Stomach (tissue), 8 donors: ENCODE measurements at regions not wholly inside any gene's neighbourhood (a gene's known extent, or its start where the extent isn't known, plus 50 kb on each side); places are given as distances from the start of the nearest gene placed in this dataset.
A peak's percentile ranks its signal among the peaks of the same experiment; 100 is the strongest.

Experiments
- DNase-seq, 2 donors: peaks; one replicate each; pipeline versions ENCODE4 v3.0.0 to v3.0.0-alpha.2; 2013 to 2019
- H3K27ac ChIP-seq, 5 donors: fragments of 200-600 bp in 4 of 5; sonication (generic) in 4 of 5; one replicate each; pipeline ENCODE4 v1.5.1; 2013 to 2019; ENCODE audit warnings: mild to moderate bottlenecking in 1 of 5, moderate library complexity in 1 of 5
- H3K27me3 ChIP-seq, 3 donors: fragments of 200-600 bp; sonication (generic); one replicate each; pipeline ENCODE4 v1.5.1; 2017 to 2019; ENCODE audit warnings: mixed run types in 1 of 3
- H3K36me3 ChIP-seq, 4 donors: fragments of 200-600 bp; sonication (generic); 1 replicate in 3 of 4; 2 replicates in 1 of 4; pipeline ENCODE4 v1.5.1; 2016 to 2019
- H3K4me1 ChIP-seq, 4 donors: fragments of 200-600 bp; sonication (generic); one replicate each; pipeline ENCODE4 v1.5.1; 2016 to 2019
- H3K4me3 ChIP-seq, 4 donors: fragments of 200-600 bp; sonication (generic) in 3 of 4; one replicate each; pipeline ENCODE4 v1.5.1; 2016 to 2019; ENCODE audit warnings: mild to moderate bottlenecking in 1 of 4
- H3K9me3 ChIP-seq, 4 donors: fragments of 200-600 bp; sonication (generic); one replicate each; pipeline ENCODE4 v1.5.1; 2016 to 2019
- CTCF ChIP-seq, 7 experiments: fragments of 450-650 bp in 4 of 7; fragments of 200-600 bp in 3 of 7; sonication (generic) in 3 of 7; IDR thresholded peaks; one replicate each; pipeline ENCODE4 v1.5.1; 2016 to 2019; ENCODE audit warnings: antibody characterized with exemption in 7 of 7, control low read depth in 2 of 7, mild to moderate bottlenecking in 1 of 7
- EP300 ChIP-seq: sonication (generic); formaldehyde crosslinking; IDR thresholded peaks from one replicate; pipeline ENCODE4 v1.6.1; 2017; ENCODE audit warnings: antibody characterized with exemption
- POLR2A ChIP-seq, 4 donors: fragments of 450-650 bp; IDR thresholded peaks; one replicate each; pipeline ENCODE4 v1.6.1; 2016; ENCODE audit warnings: antibody characterized with exemption in 4 of 4, control low read depth in 2 of 4, mild to moderate bottlenecking in 1 of 4, moderate library complexity in 1 of 4
- POLR2AphosphoS5 ChIP-seq, 3 donors: sonication (generic); formaldehyde crosslinking; IDR thresholded peaks; one replicate each; pipeline ENCODE4 v1.6.1; 2016; ENCODE audit warnings: antibody characterized with exemption in 3 of 3
- WGBS, 5 donors: extraction: QIAGEN DNeasy Blood & Tissue Kit in 3 of 5; methylation state at CpG; one replicate each; pipeline versions ENCODE4 v1.1.5 to v1.1.7; 2013 to 2018; 5-methylcytosine and 5-hydroxymethylcytosine counted together
- intact Hi-C: fragments of 100-400 bp; cut with DNase I; formaldehyde crosslinking; loops from one replicate; pipeline ENCODE4 v1.15.1; 2023; ENCODE audit warnings: low total_unique reads
- donor health status: healthy with polysubstance abuse.
- donor health status: Bipolar disorder and iron deficiency.
- donor health status: healthy.

- 58 to 71% (median 66%) methylated on average over 4 of the region's 4 CpGs for WGBS, 5 donors
- no peaks in the 10 kb centered on the region for H3K9me3 ChIP-seq
- no peak overlapping the region for H3K27ac ChIP-seq
- H3K4me1 ChIP-seq = no peaks in the 10 kb centered on the region
- intact Hi-C loops = no loop called here
- H3K36me3 ChIP-seq = no peaks in the 10 kb centered on the region
- H3K27me3 ChIP-seq = no peaks in the 10 kb centered on the region
- no peak for DNase-seq
- TF ChIP-seq POLR2AphosphoS5 (IDR thresholded peaks at IDR 0.05) (no peak), POLR2A (IDR thresholded peaks at IDR 0.05) (no peak), CTCF (IDR thresholded peaks at IDR 0.05) (no peak), EP300 (no peak)
- no peak overlapping the region for H3K4me3 ChIP-seq
Measured at GRCh38 chrX:43479850-43480249, 176.2 kb upstream of the MAOA start.

- intact Hi-C loops = no loop called here
- 60 to 73% (median 66%) methylated on average over 5 of the region's 5 CpGs for WGBS, 5 donors
Measured at GRCh38 chrX:43481576-43481975, 174.5 kb upstream of the MAOA start.

GRCh38 chrX:43493756-43494155 is 162.3 kb upstream of the MAOA start:
- no peak for DNase-seq
- no peak for TF ChIP-seq POLR2AphosphoS5 (IDR thresholded peaks at IDR 0.05)
- no peak for TF ChIP-seq CTCF (IDR thresholded peaks at IDR 0.05)
- TF ChIP-seq POLR2A (IDR thresholded peaks at IDR 0.05) = no peak
- TF ChIP-seq EP300 = no peak
- WGBS, 5 donors = 30 to 52% (median 42%) methylated on average over 3 of the region's 3 CpGs

More at GRCh38 chrX:43481576-43481975, 174.5 kb upstream of the MAOA start:
- Histone ChIP-seq H3K4me3 (no peak overlapping the region), H3K27me3 (peaks cover 0 to 2% (median 0%) of the 10 kb centered on the region in 3 donors), H3K9me3 (no peaks in the 10 kb centered on the region), H3K27ac (no peak overlapping the region), H3K36me3 (no peaks in the 10 kb centered on the region), H3K4me1 (no peaks in the 10 kb centered on the region)
- TF ChIP-seq POLR2A (IDR thresholded peaks at IDR 0.05) (no peak), CTCF (IDR thresholded peaks at IDR 0.05) (no peak), EP300 (no peak), POLR2AphosphoS5 (IDR thresholded peaks at IDR 0.05) (no peak)
- peak in 1 of 2 donors; percentile 6 for DNase-seq

GRCh38 chrX:43500246-43500645 is 155.9 kb upstream of the MAOA start:
- H3K4me3 ChIP-seq = no peak overlapping the region
- no peaks in the 10 kb centered on the region for H3K9me3 ChIP-seq
- no peaks in the 10 kb centered on the region for H3K4me1 ChIP-seq
- no peaks in the 10 kb centered on the region for H3K27me3 ChIP-seq
- no peaks in the 10 kb centered on the region for H3K36me3 ChIP-seq
- no peak for DNase-seq
- TF ChIP-seq EP300 = no peak
- TF ChIP-seq POLR2AphosphoS5 (IDR thresholded peaks at IDR 0.05) = no peak
- TF ChIP-seq CTCF (IDR thresholded peaks at IDR 0.05) = no peak
- TF ChIP-seq POLR2A (IDR thresholded peaks at IDR 0.05) = no peak
- intact Hi-C loops = no loop called here
- no peak overlapping the region for H3K27ac ChIP-seq
- 32 to 74% (median 69%) methylated on average over 1 of the region's 1 CpG for WGBS, 5 donors

More at GRCh38 chrX:43493756-43494155, 162.3 kb upstream of the MAOA start:
- no peak overlapping the region for H3K27ac ChIP-seq
- intact Hi-C loops = no loop called here
- H3K9me3 ChIP-seq = peaks cover 0 to 6% (median 0%) of the 10 kb centered on the region in 4 donors
- no peak overlapping the region for H3K4me3 ChIP-seq
- no peaks in the 10 kb centered on the region for H3K36me3 ChIP-seq
- H3K27me3 ChIP-seq = no peaks in the 10 kb centered on the region
- no peaks in the 10 kb centered on the region for H3K4me1 ChIP-seq
